HG02885 (cell line): ENCODE measurements at regions not wholly inside any gene's neighbourhood (a gene's known extent, or its start where the extent isn't known, plus 50 kb on each side); places are given as distances from the start of the nearest gene placed in this dataset.
"Not testable (repeated sequence)": the region's sequence is repeated elsewhere in the genome, so short reads cannot be mapped to it uniquely, and the experiment has no call there.

Experiments used
- ATAC-seq: cut with Tn5 transposase; IDR thresholded peaks from one replicate; pipeline ENCODE4 v1.9.1; 2021; ENCODE audit warnings: mild to moderate bottlenecking; ENCODE audit not compliant: unreplicated experiment, poor library complexity

GRCh38 chr9:62145648-62146047 lies 955.8 kb downstream of the SPATA31A7 start:
- ATAC-seq = not testable (repeated sequence)
